ENCODE measurements at regions not wholly inside any gene's neighbourhood (a gene's known extent, or its start where the extent isn't known, plus 50 kb on each side); places are given as distances from the start of the nearest gene placed in this dataset.

DNA sequence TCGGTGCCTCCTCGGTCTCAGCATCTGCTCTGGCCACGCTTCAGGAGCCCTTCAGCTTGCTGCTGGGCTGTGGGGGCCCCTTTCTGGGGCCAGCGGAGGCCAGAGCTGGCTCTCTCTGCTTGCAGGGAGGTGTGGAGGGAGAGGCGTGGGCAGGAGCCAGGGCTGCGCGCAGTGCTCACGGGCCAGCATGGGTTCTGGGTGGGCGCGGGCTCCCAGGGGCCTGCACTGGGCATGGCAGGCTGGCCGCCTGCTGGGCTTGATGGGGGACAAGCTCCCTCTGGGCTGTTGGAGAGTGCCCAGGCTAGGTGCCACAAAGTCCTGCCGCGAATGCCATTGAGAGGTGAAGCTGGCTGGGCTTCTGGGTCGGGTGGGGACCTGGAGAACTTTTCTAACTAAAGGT is 57.3 kb upstream of the AGA start:
- TF ChIP-seq, protein P1, sequence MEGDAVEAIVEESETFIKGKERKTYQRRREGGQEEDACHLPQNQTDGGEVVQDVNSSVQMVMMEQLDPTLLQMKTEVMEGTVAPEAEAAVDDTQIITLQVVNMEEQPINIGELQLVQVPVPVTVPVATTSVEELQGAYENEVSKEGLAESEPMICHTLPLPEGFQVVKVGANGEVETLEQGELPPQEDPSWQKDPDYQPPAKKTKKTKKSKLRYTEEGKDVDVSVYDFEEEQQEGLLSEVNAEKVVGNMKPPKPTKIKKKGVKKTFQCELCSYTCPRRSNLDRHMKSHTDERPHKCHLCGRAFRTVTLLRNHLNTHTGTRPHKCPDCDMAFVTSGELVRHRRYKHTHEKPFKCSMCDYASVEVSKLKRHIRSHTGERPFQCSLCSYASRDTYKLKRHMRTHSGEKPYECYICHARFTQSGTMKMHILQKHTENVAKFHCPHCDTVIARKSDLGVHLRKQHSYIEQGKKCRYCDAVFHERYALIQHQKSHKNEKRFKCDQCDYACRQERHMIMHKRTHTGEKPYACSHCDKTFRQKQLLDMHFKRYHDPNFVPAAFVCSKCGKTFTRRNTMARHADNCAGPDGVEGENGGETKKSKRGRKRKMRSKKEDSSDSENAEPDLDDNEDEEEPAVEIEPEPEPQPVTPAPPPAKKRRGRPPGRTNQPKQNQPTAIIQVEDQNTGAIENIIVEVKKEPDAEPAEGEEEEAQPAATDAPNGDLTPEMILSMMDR (IDR thresholded peaks at IDR 0.05): no peak
- TF ChIP-seq POLR2A (IDR thresholded peaks at IDR 0.05): no peak
